Fibroblast of lung (primary cell): ENCODE measurements at regions not wholly inside any gene's neighbourhood (a gene's known extent, or its start where the extent isn't known, plus 50 kb on each side); places are given as distances from the start of the nearest gene placed in this dataset.

ENCODE experiments used
- DNase-seq, 2 donors: peaks; one replicate each; pipeline versions ENCODE4 v3.0.0 to v3.0.0-alpha.2; 2010; ENCODE audit warnings: low read depth in 2 of 2
- H2AFZ ChIP-seq: 2 replicates; pipeline ENCODE4 v1.5.1; 2012; ENCODE audit warnings: low read length, control low read depth, inconsistent platforms
- H3K27ac ChIP-seq: 2 replicates; pipeline ENCODE4 v1.5.1; 2011; ENCODE audit warnings: low read length, control low read depth; ENCODE audit not compliant: insufficient read depth
- H3K27me3 ChIP-seq: 2 replicates; pipeline ENCODE4 v1.5.1; 2011; ENCODE audit warnings: mild to moderate bottlenecking, low read length; ENCODE audit not compliant: control insufficient read depth, insufficient read depth
- H3K36me3 ChIP-seq: 2 replicates; pipeline ENCODE4 v1.5.1; 2011; ENCODE audit warnings: low read length; ENCODE audit not compliant: control insufficient read depth, insufficient read depth
- H3K4me1 ChIP-seq: 2 replicates; pipeline ENCODE4 v1.5.1; 2011; ENCODE audit warnings: low read length; ENCODE audit not compliant: control insufficient read depth, insufficient read depth; ENCODE audit errors: extremely low read depth
- H3K4me2 ChIP-seq: 2 replicates; pipeline ENCODE4 v1.5.1; 2011; ENCODE audit warnings: low read length, control low read depth; ENCODE audit not compliant: insufficient read depth; ENCODE audit errors: extremely low read depth
- H3K4me3 ChIP-seq, 4 experiments: fragments of 200-600 bp in 1 of 4; sonication (generic) in 1 of 4; replicated peaks in 1 of 4; 2 replicates each; pipeline ENCODE4 v1.5.1; 2011 to 2016; ENCODE audit warnings: low read length in 4 of 4, low read depth in 3 of 4, mild to moderate bottlenecking in 3 of 4, control low read depth in 2 of 4, inconsistent platforms in 1 of 4, mixed read lengths in 1 of 4; ENCODE audit not compliant: insufficient read depth in 1 of 4; ENCODE audit errors: control extremely low read depth in 1 of 4
- H3K79me2 ChIP-seq: 2 replicates; pipeline ENCODE4 v1.5.1; 2012; ENCODE audit warnings: mild to moderate bottlenecking, low read length, inconsistent platforms; ENCODE audit not compliant: control insufficient read depth, insufficient read depth
- H3K9ac ChIP-seq: 2 replicates; pipeline ENCODE4 v1.5.1; 2011; ENCODE audit warnings: mild to moderate bottlenecking, low read length, control low read depth; ENCODE audit not compliant: insufficient read depth
- H3K9me3 ChIP-seq: 2 replicates; pipeline ENCODE4 v1.5.1; 2012; ENCODE audit warnings: low read depth, low read length; ENCODE audit not compliant: control insufficient read depth, insufficient read depth
- H4K20me1 ChIP-seq: 2 replicates; pipeline ENCODE4 v1.5.1; 2011; ENCODE audit warnings: low read length; ENCODE audit not compliant: control insufficient read depth, insufficient read depth; ENCODE audit errors: extremely low read depth
- EZH2 ChIP-seq: IDR thresholded peaks from 2 replicates; pipeline ENCODE4 v1.5.1; 2012; ENCODE audit warnings: low read length, control low read depth, mild to moderate bottlenecking; ENCODE audit errors: missing control alignments
- TF ChIP-seq, protein P1 (sequence below), 2 donors: IDR thresholded peaks in 1 of 2; conservative IDR thresholded peaks in 1 of 2; 1 replicate in 1 of 2; 2 replicates in 1 of 2; pipeline ENCODE4 v1.5.1; 2011 to 2012; ENCODE audit warnings: low read length in 2 of 2, control low read depth in 1 of 2, inconsistent platforms in 1 of 2, low read depth in 1 of 2, mild to moderate bottlenecking in 1 of 2

DNA sequence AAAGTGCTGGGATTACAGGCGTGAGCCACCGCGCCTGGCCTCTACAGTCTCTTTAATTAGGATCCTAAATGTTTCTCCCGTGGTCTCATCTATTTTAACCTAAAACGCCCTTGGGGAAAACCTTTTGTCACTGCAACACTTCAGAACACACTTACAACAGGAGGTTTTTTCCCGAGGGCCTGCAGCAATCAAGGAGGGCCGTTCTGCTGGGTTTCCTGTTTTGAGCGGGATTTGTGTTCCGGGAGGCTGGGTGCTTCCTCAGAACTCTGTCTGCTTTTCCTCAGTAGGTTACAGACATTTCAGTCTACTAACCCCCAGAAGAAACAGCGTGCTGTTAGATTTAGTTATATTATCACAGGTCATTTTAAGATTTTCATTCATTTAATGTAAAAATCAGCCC is 65.4 kb upstream of the IRX4 start:
- no peaks in the 10 kb centered on the region for H3K27me3 ChIP-seq
- H3K27ac ChIP-seq: no peak overlapping the region

DNA sequence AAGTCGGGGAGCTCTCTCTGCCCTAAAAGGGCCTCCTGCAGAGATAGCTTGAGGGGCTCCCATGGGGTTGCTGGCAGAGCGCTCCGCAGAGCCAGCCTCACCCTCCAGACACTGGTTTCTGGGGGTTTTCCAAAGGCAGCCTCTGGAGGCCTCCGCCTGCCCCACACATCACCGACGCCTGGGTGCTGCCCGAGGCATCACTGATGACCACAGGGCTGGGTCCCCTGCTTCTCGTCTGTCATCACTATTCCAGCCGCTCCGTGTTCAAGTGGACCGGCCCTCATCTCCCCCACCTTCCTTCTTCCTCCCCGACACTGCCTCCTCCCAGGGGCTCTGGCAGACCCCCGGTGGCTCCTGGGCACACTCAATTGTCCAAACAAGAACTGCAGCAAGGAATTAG is 64.1 kb upstream of the IRX4 start:
- H3K36me3 ChIP-seq: no peaks in the 10 kb centered on the region
- TF ChIP-seq, protein P1, sequence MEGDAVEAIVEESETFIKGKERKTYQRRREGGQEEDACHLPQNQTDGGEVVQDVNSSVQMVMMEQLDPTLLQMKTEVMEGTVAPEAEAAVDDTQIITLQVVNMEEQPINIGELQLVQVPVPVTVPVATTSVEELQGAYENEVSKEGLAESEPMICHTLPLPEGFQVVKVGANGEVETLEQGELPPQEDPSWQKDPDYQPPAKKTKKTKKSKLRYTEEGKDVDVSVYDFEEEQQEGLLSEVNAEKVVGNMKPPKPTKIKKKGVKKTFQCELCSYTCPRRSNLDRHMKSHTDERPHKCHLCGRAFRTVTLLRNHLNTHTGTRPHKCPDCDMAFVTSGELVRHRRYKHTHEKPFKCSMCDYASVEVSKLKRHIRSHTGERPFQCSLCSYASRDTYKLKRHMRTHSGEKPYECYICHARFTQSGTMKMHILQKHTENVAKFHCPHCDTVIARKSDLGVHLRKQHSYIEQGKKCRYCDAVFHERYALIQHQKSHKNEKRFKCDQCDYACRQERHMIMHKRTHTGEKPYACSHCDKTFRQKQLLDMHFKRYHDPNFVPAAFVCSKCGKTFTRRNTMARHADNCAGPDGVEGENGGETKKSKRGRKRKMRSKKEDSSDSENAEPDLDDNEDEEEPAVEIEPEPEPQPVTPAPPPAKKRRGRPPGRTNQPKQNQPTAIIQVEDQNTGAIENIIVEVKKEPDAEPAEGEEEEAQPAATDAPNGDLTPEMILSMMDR (conservative IDR thresholded peaks at IDR 0.05 in 1 of 2, IDR thresholded peaks at IDR 0.05 in 1 of 2; ENCODE audit: low read depth in 1 of 2, low read length in 2 of 2): no peak
- TF ChIP-seq EZH2: no peak
- no peak for DNase-seq
- no peaks in the 10 kb centered on the region for H3K4me1 ChIP-seq
- H3K27ac ChIP-seq: no peak overlapping the region
- H3K4me3 ChIP-seq: no peak overlapping the region
- no peak overlapping the region for H3K4me2 ChIP-seq
- H3K9me3 ChIP-seq: no peaks in the 10 kb centered on the region
- H3K79me2 ChIP-seq: no peaks in the 10 kb centered on the region
- no peaks in the 10 kb centered on the region for H3K27me3 ChIP-seq
- no peak overlapping the region for H3K9ac ChIP-seq
- no peaks in the 10 kb centered on the region for H4K20me1 ChIP-seq
- no peak overlapping the region for H2AFZ ChIP-seq

More for the DNA sequence above, 65.4 kb upstream of the IRX4 start:
- Histone ChIP-seq H2AFZ (no peak overlapping the region), H3K36me3 (no peaks in the 10 kb centered on the region), H3K4me3 (no peak overlapping the region), H3K9me3 (no peaks in the 10 kb centered on the region), H3K4me1 (no peaks in the 10 kb centered on the region), H4K20me1 (no peaks in the 10 kb centered on the region), H3K79me2 (no peaks in the 10 kb centered on the region), H3K4me2 (no peak overlapping the region), H3K9ac (no peak overlapping the region)
- no peak for DNase-seq
- TF ChIP-seq EZH2: no peak
- TF ChIP-seq, protein P1 (conservative IDR thresholded peaks at IDR 0.05 in 1 of 2, IDR thresholded peaks at IDR 0.05 in 1 of 2; ENCODE audit: low read depth in 1 of 2, low read length in 2 of 2): no peak

DNA sequence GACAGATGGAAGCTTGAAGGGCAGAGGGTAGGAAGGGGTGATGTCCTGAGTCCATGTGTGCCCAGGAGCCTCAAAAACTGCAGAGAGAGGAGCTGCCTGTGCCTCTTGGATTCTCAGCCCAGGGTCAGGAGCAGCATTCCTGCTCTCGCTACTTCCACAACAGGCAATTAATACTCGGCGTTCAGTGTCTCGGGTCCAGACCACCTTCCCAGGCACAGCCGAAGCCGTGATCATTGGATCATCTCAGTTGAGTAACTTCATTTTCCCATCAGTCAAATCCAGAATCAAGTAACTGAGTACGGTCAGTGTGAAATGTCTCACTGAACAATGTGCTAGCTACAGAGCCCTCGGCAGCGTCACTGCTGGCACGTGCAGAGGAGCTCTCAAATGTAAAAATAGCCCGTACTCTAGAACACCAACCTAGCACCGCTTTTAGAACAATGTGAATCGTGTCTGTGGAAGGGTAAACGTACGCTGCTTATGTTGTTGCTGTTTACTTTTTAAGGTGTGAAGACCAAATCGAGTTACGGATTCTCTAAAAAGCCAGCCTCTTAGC is 63.5 kb upstream of the IRX4 start:
- TF ChIP-seq, protein P1 (conservative IDR thresholded peaks at IDR 0.05 in 1 of 2, IDR thresholded peaks at IDR 0.05 in 1 of 2; ENCODE audit: low read depth in 1 of 2, low read length in 2 of 2): no peak
- TF ChIP-seq EZH2: no peak
- no peaks in the 10 kb centered on the region for H3K79me2 ChIP-seq
- DNase-seq: no peak

More for the DNA sequence above, 63.5 kb upstream of the IRX4 start:
- Histone ChIP-seq H2AFZ (no peak overlapping the region), H3K9ac (no peak overlapping the region), H3K4me3 (no peak overlapping the region), H3K9me3 (no peaks in the 10 kb centered on the region), H3K36me3 (no peaks in the 10 kb centered on the region), H3K27me3 (no peaks in the 10 kb centered on the region), H3K4me2 (no peak overlapping the region), H3K27ac (no peak overlapping the region), H4K20me1 (no peaks in the 10 kb centered on the region), H3K4me1 (no peaks in the 10 kb centered on the region)
